BLaER1 treated with 17β-estradiol and CSF1 and Interleukin-3, amounts not matched to agents 10 nM and 100 nM (cell line): ENCODE measurements at regions not wholly inside any gene's neighbourhood (a gene's known extent, or its start where the extent isn't known, plus 50 kb on each side); places are given as distances from the start of the nearest gene placed in this dataset.

Source experiments
- H3K27ac ChIP-seq, 11 experiments: shearing (Covaris generic); formaldehyde crosslinking; 2 replicates each; pipeline ENCODE4 v1.8.1; 2022
- H3K27me3 ChIP-seq, 11 experiments: shearing (Covaris generic); formaldehyde crosslinking; 2 replicates each; pipeline ENCODE4 v1.8.1; 2022
- H3K36me3 ChIP-seq, 11 experiments: shearing (Covaris generic); formaldehyde crosslinking; 2 replicates each; pipeline ENCODE4 v1.8.1; 2022
- H3K4me1 ChIP-seq, 10 experiments: shearing (Covaris generic); formaldehyde crosslinking; 2 replicates each; pipeline ENCODE4 v1.8.1; 2022
- H3K4me2 ChIP-seq, 11 experiments: shearing (Covaris generic); formaldehyde crosslinking; 2 replicates each; pipeline ENCODE4 v1.8.1; 2022
- H3K4me3 ChIP-seq, 10 experiments: shearing (Covaris generic); formaldehyde crosslinking; 2 replicates each; pipeline ENCODE4 v1.8.1; 2022
- H3K9ac ChIP-seq, 11 experiments: shearing (Covaris generic); formaldehyde crosslinking; 2 replicates each; pipeline ENCODE4 v1.8.1; 2022
- H3K9me3 ChIP-seq, 11 experiments: shearing (Covaris generic); formaldehyde crosslinking; replicated peaks in 1 of 11; 2 replicates each; pipeline ENCODE4 v1.8.1; 2022
- H4K20me1 ChIP-seq, 11 experiments: shearing (Covaris generic); formaldehyde crosslinking; 2 replicates each; pipeline ENCODE4 v1.8.1; 2022
- Cebpa-rat ChIP-seq, 11 experiments: shearing (Covaris generic); IDR thresholded peaks; 2 replicates each; pipeline ENCODE4 v1.8.1; 2022

DNA sequence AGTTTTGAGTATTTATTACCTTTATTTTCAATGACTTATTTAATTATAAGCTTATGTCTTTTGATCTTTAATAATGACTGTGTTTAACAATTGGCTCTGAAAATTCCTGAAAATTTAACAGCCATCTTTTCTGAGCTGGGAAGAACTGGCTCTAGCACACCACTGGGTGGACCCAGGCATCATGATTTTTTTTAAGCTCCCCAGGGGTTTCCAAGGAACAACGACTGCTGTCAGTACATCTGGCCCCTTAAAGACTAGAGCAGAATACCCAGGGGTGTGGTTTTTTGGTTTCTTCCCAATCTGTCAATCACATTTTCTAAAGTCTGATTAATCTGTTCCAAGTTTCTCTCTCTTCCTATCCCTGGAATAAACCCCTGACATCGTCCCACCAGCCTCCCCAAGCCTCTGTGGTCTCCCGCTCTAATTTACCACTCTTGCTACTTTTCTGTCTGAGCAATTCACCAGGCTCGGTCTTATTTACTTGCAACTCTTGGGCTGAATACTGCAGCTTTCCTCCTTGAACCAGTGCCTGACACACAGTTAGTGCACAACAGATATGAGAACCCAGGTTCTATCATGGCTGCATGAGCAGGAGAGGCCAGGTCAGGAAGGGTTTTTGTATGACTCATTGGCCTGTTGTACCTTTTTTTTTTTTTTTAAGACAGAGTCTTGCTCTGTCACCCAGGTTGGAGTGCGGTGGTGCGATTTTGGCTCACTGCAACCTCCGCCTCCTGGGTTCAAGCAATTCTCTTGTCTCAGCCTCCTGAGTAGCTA, 321.9 kb downstream of the ZSWIM6 start:
- Histone ChIP-seq H3K4me1 (peaks cover 0 to 15% (median 9%) of the 10 kb centered on the region in 10 experiments; a peak in 13 of 20 replicates), H3K4me3 (no peak overlapping the region), H3K9ac (no peak overlapping the region), H3K9me3 (peaks cover 0 to 4% (median 0%) of the 10 kb centered on the region in 11 experiments; a peak in 3 of 22 replicates), H3K27ac (no peak overlapping the region), H3K4me2 (peak overlapping the region in 5 of 11 experiments; percentile 22 to 42 (median 33); a peak in 10 of 22 replicates), H3K27me3 (no peaks in the 10 kb centered on the region), H4K20me1 (no peaks in the 10 kb centered on the region), H3K36me3 (no peaks in the 10 kb centered on the region)
- no peak for TF ChIP-seq Cebpa-rat (IDR thresholded peaks at IDR 0.05)

DNA sequence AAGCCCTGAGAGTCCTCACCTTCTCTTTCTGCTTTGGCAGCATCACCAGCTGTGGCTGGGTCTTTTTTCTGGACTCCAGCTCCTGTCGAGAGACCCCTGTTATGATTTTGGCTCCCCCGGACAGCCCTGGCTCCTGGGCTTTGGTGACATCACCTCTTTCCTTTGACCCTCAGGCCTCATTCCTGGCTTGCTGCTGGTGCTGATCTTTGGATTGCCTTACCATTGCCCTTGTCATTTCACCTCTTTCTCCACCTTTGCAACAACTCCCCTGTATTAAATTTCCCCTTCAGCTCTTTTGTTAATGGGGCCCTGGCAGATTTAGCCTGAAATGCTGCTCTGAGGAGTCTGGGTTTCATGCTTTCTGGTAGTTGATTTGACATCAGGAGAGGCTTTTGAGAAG, 322.8 kb downstream of the ZSWIM6 start:
- peaks cover 0 to 10% (median 0%) of the 10 kb centered on the region in 11 experiments; a peak in 3 of 22 replicates for H3K9me3 ChIP-seq
- TF ChIP-seq Cebpa-rat (IDR thresholded peaks at IDR 0.05), result no peak
- H3K4me1 ChIP-seq, result peaks cover 0 to 15% (median 9%) of the 10 kb centered on the region in 10 experiments; a peak in 13 of 20 replicates
- no peak overlapping the region for H3K4me3 ChIP-seq
- no peaks in the 10 kb centered on the region for H3K36me3 ChIP-seq
- H3K4me2 ChIP-seq, result no peak overlapping the region
- H4K20me1 ChIP-seq, result no peaks in the 10 kb centered on the region
- H3K27ac ChIP-seq, result no peak overlapping the region
- H3K27me3 ChIP-seq, result no peaks in the 10 kb centered on the region
- no peak overlapping the region for H3K9ac ChIP-seq

DNA sequence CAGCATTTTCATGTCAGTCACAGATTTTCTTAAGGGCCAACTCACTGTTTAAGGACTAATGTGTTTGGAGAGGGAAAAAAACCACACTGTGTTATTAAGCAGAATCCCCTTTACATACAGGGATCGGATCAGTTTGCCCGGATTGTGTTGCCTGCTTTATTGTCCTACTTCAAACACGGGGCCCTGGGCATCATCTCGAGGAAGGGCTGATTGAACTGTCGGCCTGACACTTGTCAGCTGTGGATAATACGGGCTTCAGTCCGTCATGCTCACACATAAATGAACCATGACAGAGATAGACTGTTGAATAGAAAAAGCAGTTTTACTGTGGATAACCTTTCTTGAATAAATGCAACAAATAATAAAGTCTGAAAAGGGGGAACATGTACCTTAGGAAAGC, 325.0 kb downstream of the ZSWIM6 start:
- no peaks in the 10 kb centered on the region for H3K36me3 ChIP-seq
- H3K4me1 ChIP-seq, result peaks cover 0 to 15% (median 9%) of the 10 kb centered on the region in 10 experiments; a peak in 13 of 20 replicates
- no peak overlapping the region for H3K27ac ChIP-seq
- no peak for TF ChIP-seq Cebpa-rat (IDR thresholded peaks at IDR 0.05)
- H3K9me3 ChIP-seq, result peaks cover 0 to 10% (median 0%) of the 10 kb centered on the region in 11 experiments; a peak in 3 of 22 replicates
- no peak overlapping the region for H3K4me3 ChIP-seq
- H4K20me1 ChIP-seq, result no peaks in the 10 kb centered on the region
- H3K4me2 ChIP-seq, result no peak overlapping the region
- no peak overlapping the region for H3K9ac ChIP-seq
- no peaks in the 10 kb centered on the region for H3K27me3 ChIP-seq

DNA sequence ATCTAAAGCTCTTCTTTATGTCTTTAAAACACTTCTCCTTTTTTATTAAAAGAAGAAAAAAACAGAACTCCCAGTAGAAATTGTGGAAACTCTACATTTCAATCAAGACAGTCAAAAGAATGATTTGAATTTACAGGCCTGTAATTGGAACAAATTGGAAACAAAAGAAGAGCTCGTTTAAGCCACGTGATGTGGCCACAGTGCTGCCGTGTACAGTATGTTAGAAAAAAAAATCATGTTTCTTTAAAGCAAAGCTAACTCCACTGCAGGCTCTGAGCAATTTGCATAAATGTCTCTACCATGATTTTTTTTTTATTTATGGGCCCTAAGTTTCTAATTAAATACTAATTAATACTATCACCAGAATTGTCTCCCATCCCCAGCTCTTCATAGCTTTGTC, 325.6 kb downstream of the ZSWIM6 start:
- Histone ChIP-seq H3K9ac (no peak overlapping the region), H3K4me1 (peaks cover 0 to 15% (median 9%) of the 10 kb centered on the region in 10 experiments; a peak in 13 of 20 replicates)
- TF ChIP-seq Cebpa-rat (IDR thresholded peaks at IDR 0.05), result no peak

DNA sequence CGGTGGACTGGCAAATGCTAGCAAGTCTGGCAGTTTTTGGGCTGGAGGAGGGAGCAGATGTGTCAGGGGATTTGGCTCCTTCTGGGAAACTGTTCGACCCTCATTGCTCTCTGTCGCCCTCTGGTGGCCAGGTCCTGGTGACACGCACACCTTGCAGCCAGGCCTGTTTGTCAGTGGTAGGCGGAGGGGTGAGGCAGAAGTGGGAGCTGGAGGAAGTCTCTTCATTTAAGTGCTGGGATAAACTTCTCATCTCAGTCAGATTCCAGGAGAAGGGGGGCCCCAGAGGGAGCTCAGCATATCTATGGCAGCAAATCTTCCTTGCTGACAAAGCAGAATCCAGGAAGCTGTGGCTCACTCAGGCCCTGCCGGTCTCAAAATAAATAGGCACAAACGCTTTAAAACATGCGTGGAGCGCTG, 326.5 kb downstream of the ZSWIM6 start:
- H3K36me3 ChIP-seq, result no peaks in the 10 kb centered on the region
- no peak for TF ChIP-seq Cebpa-rat (IDR thresholded peaks at IDR 0.05)
- no peak overlapping the region for H3K9ac ChIP-seq
- H3K4me1 ChIP-seq, result peaks cover 0 to 9% (median 6%) of the 10 kb centered on the region in 10 experiments; a peak in 13 of 20 replicates
- no peaks in the 10 kb centered on the region for H4K20me1 ChIP-seq
- no peak overlapping the region for H3K27ac ChIP-seq
- no peak overlapping the region for H3K4me2 ChIP-seq
- H3K9me3 ChIP-seq, result peaks cover 0 to 10% (median 0%) of the 10 kb centered on the region in 11 experiments; a peak in 3 of 22 replicates
- no peak overlapping the region for H3K4me3 ChIP-seq
- H3K27me3 ChIP-seq, result no peaks in the 10 kb centered on the region

More for the DNA sequence above, 325.6 kb downstream of the ZSWIM6 start:
- no peaks in the 10 kb centered on the region for H3K27me3 ChIP-seq
- H3K27ac ChIP-seq, result no peak overlapping the region
- H4K20me1 ChIP-seq, result no peaks in the 10 kb centered on the region
- H3K36me3 ChIP-seq, result no peaks in the 10 kb centered on the region
- H3K9me3 ChIP-seq, result peaks cover 0 to 10% (median 0%) of the 10 kb centered on the region in 11 experiments; a peak in 3 of 22 replicates
- H3K4me2 ChIP-seq, result no peak overlapping the region
- H3K4me3 ChIP-seq, result no peak overlapping the region

DNA sequence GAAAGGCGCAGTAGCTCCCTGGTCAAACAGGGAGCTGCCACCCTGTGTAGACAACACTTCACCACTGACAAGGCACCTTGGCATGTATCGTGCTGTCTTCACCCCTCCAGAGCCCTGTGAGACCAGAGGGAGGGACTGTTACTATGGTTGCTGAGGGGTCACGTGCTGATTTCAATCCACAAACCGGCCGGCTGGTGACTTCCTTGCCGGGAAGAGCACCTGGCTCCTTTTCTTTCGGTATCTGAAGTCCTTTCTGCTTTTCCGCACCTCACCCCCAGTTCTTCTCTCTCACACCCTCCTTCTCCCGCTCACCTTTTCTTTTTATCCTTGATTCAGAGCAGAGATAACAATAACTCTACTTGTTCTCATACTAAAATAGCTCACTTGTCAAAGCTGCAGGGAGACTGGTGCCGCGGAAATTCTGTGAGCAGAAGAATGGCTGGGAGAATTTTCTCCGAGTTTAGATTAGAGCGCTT, 327.2 kb downstream of the ZSWIM6 start:
- TF ChIP-seq Cebpa-rat (IDR thresholded peaks at IDR 0.05), result no peak
- Histone ChIP-seq H3K4me1 (peaks cover 0 to 9% (median 0%) of the 10 kb centered on the region in 10 experiments; a peak in 6 of 20 replicates), H3K4me3 (no peak overlapping the region), H4K20me1 (no peaks in the 10 kb centered on the region), H3K27me3 (no peaks in the 10 kb centered on the region), H3K27ac (no peak overlapping the region), H3K9ac (no peak overlapping the region), H3K9me3 (peaks cover 0 to 10% (median 0%) of the 10 kb centered on the region in 11 experiments; a peak in 3 of 22 replicates), H3K4me2 (no peak overlapping the region), H3K36me3 (no peaks in the 10 kb centered on the region)

DNA sequence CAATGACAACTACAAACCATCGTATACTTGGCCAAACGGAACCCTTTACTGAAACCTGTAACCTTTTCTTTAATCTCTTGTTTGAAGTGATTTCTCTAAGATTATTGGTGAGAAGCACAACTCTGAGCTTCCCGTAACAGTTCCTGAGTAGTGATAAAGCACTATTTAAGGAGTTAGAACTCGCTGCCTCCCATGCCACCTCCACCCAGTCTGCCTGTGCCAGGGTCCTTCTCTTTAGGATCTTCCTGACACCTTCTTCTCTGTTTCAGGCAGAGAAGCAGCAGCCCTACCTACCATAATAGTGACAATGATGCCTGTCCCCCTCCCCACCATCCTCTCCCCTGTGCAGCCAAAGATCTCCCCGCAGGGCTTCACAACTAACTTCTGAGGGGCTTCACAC, 330.6 kb downstream of the ZSWIM6 start:
- peaks cover 8 to 26% (median 10%) of the 10 kb centered on the region in 10 experiments for H3K4me1 ChIP-seq
- H3K4me3 ChIP-seq, result no peak overlapping the region
- no peaks in the 10 kb centered on the region for H4K20me1 ChIP-seq
- TF ChIP-seq Cebpa-rat (IDR thresholded peaks at IDR 0.05), result no peak
- H3K9me3 ChIP-seq, result peaks cover 0 to 10% (median 0%) of the 10 kb centered on the region in 11 experiments; a peak in 4 of 22 replicates
- no peaks in the 10 kb centered on the region for H3K27me3 ChIP-seq
- no peak overlapping the region for H3K27ac ChIP-seq
- no peaks in the 10 kb centered on the region for H3K36me3 ChIP-seq
- H3K9ac ChIP-seq, result no peak overlapping the region
- no peak overlapping the region for H3K4me2 ChIP-seq

DNA sequence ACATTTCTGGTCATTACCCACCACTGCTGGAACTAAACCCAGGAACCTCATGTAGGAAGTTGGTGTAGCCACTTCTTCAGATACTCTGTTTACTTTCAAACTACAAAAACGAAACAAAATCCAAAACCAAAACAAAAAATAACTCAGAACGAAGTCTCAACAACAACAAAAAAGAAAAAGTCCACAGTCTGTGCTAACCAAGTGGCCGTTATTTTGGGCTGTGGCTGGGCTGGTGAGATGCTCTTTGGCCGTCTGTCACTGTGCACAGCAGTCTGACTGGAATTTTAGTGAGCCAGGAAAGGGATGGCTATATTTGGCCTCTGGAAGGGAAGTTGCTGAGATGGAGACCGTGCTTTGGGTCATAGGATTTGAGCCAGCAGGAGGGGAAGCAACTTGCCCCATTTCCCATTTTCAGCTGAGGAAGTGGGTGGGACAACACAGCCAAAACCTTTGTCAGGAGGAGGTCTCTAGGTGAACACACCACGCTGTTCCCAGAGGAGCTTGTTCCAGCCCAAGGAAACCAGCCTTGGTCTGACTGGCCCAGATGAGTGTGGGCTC, 334.1 kb downstream of the ZSWIM6 start:
- H3K9ac ChIP-seq, result peak overlapping the region in 1 of 11 experiments; percentile 9; a peak in 1 of 22 replicates
- TF ChIP-seq Cebpa-rat (IDR thresholded peaks at IDR 0.05), result no peak
- peak overlapping the region in 4 of 11 experiments; percentile 19 to 33 (median 27); a peak in 5 of 22 replicates for H3K27ac ChIP-seq
- peak overlapping the region; percentile 31 to 84 (median 61) for H3K4me2 ChIP-seq
- H3K36me3 ChIP-seq, result no peaks in the 10 kb centered on the region
- no peaks in the 10 kb centered on the region for H3K27me3 ChIP-seq
- H3K4me1 ChIP-seq, result peaks cover 24 to 45% (median 34%) of the 10 kb centered on the region in 10 experiments
- 0 out of 20 replicates have a peak overlapping the region, but pooled peaks of 2 of the 10 experiments have one; percentile 6 to 25 for H3K4me3 ChIP-seq
- no peaks in the 10 kb centered on the region for H4K20me1 ChIP-seq
- peaks cover 0 to 10% (median 0%) of the 10 kb centered on the region in 11 experiments; a peak in 4 of 22 replicates for H3K9me3 ChIP-seq
